ENCODE measurements at regions not wholly inside any gene's neighbourhood (a gene's known extent, or its start where the extent isn't known, plus 50 kb on each side); places are given as distances from the start of the nearest gene placed in this dataset.
"Not testable (repeated sequence)": the region's sequence is repeated elsewhere in the genome, so short reads cannot be mapped to it uniquely, and the experiment has no call there.

GRCh38 chr6:81098109-81098814 lies 654.2 kb downstream of the TENT5A start:
- no peaks in the 10 kb centered on the region for H3K9me3 ChIP-seq (ENCODE audit: severe bottlenecking)
- TF ChIP-seq CTCF (IDR thresholded peaks at IDR 0.05; ENCODE audit: poor library complexity, severe bottlenecking), result no peak
- no peak for ATAC-seq (ENCODE audit: low read depth)

DNA sequence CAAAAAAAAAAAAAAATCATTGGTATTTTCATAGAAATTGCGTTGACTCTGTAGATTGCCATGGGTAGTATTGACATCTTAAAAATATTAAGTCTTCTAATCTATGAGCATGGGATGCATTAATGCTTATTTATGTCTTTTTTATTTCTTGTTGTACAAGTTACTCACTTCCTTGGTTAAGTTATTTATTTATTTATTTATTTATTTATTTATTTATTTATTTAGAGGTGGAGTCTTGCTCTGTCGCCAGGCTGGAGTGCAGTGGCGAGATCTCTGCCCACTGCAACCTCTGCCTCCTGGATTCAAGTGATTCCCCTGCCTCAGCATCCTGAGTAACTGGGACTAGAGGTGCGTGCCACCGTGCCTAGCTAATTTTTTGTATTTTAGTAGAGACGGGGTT lies 656.0 kb downstream of the TENT5A start:
- H3K4me1 ChIP-seq (ENCODE audit: insufficient read depth, poor library complexity, severe bottlenecking); H3K27ac ChIP-seq (ENCODE audit: poor library complexity, severe bottlenecking); H3K27me3 ChIP-seq (ENCODE audit: insufficient read depth, poor library complexity, severe bottlenecking); ATAC-seq (ENCODE audit: low read depth); DNase-seq (ENCODE audit: low spot score); H3K36me3 ChIP-seq (ENCODE audit: low read depth); H3K4me3 ChIP-seq (ENCODE audit: severe bottlenecking); H3K9me3 ChIP-seq (ENCODE audit: severe bottlenecking): not testable (repeated sequence)

More at GRCh38 chr6:81098109-81098814, 654.2 kb downstream of the TENT5A start:
- no peaks in the 10 kb centered on the region for H3K27me3 ChIP-seq (ENCODE audit: insufficient read depth, poor library complexity, severe bottlenecking)
- no peaks in the 10 kb centered on the region for H3K36me3 ChIP-seq (ENCODE audit: low read depth)
- no peak overlapping the region for H3K4me3 ChIP-seq (ENCODE audit: severe bottlenecking)
- DNase-seq (ENCODE audit: low spot score), result no peak
- no peak overlapping the region for H3K27ac ChIP-seq (ENCODE audit: poor library complexity, severe bottlenecking)
- no peaks in the 10 kb centered on the region for H3K4me1 ChIP-seq (ENCODE audit: insufficient read depth, poor library complexity, severe bottlenecking)

DNA sequence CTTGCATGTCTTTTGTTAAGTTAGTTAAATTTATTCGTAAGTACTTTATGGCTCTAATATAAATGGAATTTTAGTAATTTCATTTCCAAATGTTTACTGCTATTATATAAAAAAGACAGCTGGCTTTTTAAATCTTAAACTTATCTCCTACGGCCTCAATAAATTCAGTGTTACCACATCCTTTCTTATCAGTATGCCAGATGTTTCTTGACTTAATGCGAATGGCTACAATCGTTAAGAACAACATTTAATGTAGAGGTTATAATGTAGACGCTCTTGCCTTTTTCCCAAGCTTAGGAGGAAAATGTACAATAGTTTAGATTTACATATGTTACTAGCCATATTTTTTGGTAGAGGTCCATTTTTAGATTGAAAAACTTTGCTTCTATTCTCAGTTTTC lies 659.4 kb downstream of the TENT5A start:
- TF ChIP-seq CTCF (IDR thresholded peaks at IDR 0.05; ENCODE audit: poor library complexity, severe bottlenecking), result no peak
- H3K9me3 ChIP-seq (ENCODE audit: severe bottlenecking), result no peaks in the 10 kb centered on the region
- H3K4me1 ChIP-seq (ENCODE audit: insufficient read depth, poor library complexity, severe bottlenecking), result no peaks in the 10 kb centered on the region
- H3K4me3 ChIP-seq (ENCODE audit: severe bottlenecking), result no peak overlapping the region
- H3K36me3 ChIP-seq (ENCODE audit: low read depth), result no peaks in the 10 kb centered on the region
- ATAC-seq (ENCODE audit: low read depth) (no peak), DNase-seq (ENCODE audit: low spot score) (no peak)
- H3K27me3 ChIP-seq (ENCODE audit: insufficient read depth, poor library complexity, severe bottlenecking), result no peaks in the 10 kb centered on the region
- H3K27ac ChIP-seq (ENCODE audit: poor library complexity, severe bottlenecking), result no peak overlapping the region

- Histone ChIP-seq H3K9me3 (ENCODE audit: severe bottlenecking) (no peaks in the 10 kb centered on the region), H3K36me3 (ENCODE audit: low read depth) (no peaks in the 10 kb centered on the region), H3K4me1 (ENCODE audit: insufficient read depth, poor library complexity, severe bottlenecking) (no peaks in the 10 kb centered on the region), H3K4me3 (ENCODE audit: severe bottlenecking) (no peak overlapping the region), H3K27ac (ENCODE audit: poor library complexity, severe bottlenecking) (no peak overlapping the region), H3K27me3 (ENCODE audit: insufficient read depth, poor library complexity, severe bottlenecking) (no peaks in the 10 kb centered on the region)
- ATAC-seq (ENCODE audit: low read depth), result no peak
- no peak for DNase-seq (ENCODE audit: low spot score)
- no peak for TF ChIP-seq CTCF (IDR thresholded peaks at IDR 0.05; ENCODE audit: poor library complexity, severe bottlenecking)
Observed at GRCh38 chr6:81088145-81088544, 664.3 kb downstream of the TENT5A start.

DNA sequence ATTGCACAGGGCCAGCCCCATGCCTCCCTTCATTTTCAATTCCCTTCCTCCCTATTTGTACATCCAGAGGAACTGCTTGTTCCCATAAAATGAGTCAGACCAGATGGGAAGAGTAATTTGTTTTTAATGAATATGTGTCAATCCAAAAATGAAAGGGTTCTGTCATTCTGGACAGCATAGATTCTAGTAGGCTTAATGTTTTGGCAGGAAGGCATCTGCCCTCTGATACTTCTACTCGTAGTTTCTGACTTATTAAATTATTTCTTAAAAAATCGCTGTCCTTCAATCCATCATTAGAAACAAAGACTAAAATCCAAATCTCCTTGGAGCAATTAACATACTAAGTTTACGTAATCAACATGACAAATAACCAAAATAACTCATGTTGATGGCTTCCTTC lies 665.5 kb downstream of the TENT5A start:
- H3K4me3 ChIP-seq (ENCODE audit: severe bottlenecking), result no peak overlapping the region
- no peak overlapping the region for H3K27ac ChIP-seq (ENCODE audit: poor library complexity, severe bottlenecking)
- TF ChIP-seq CTCF (IDR thresholded peaks at IDR 0.05; ENCODE audit: poor library complexity, severe bottlenecking), result no peak
- no peaks in the 10 kb centered on the region for H3K4me1 ChIP-seq (ENCODE audit: insufficient read depth, poor library complexity, severe bottlenecking)
- H3K9me3 ChIP-seq (ENCODE audit: severe bottlenecking), result no peaks in the 10 kb centered on the region
- no peaks in the 10 kb centered on the region for H3K36me3 ChIP-seq (ENCODE audit: low read depth)
- DNase-seq (ENCODE audit: low spot score), result no peak
- no peak for ATAC-seq (ENCODE audit: low read depth)
- no peaks in the 10 kb centered on the region for H3K27me3 ChIP-seq (ENCODE audit: insufficient read depth, poor library complexity, severe bottlenecking)
